ENCODE measurements at regions not wholly inside any gene's neighbourhood (a gene's known extent, or its start where the extent isn't known, plus 50 kb on each side); places are given as distances from the start of the nearest gene placed in this dataset. TPM values are rescaled to one million over a fixed set of nuclear protein-coding genes. Genes with fewer than 3 reads are reported as not detected.

DNA sequence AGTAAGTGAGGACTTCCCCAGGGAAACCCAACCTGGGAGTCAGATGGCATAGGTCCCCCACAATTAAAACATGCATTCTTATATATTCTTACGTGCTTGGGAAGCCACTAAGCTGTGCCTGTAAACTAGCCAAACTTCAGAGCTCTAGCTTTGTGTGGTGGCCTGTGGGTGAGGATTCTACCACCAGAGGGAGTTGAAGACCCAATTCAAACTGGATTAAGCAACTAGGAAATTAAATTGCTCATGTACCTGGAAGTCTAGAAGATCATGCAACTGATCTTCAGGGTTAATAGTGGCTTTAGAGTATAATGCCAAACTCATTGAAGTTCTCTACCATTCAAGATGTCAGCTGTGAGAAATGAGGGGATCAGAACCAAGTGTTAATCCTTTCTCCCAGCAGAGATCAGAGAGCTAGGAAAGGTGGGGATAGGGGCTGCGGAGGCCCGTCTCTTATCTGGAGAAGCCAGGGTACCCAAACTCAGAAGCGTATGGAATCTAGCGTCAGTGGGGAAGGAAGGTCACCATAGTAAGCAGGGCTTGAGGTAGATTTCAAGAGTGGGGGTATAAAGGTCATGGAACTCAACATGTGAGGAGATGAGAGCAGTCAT, 53.2 kb upstream of the CCDC85A start:
- DNase-seq, result peak; percentile 53
- H3K4me2 ChIP-seq (ENCODE audit: low read length), result no peak overlapping the region
- no peaks in the 10 kb centered on the region for H3K36me3 ChIP-seq (ENCODE audit: control insufficient read depth, insufficient read depth, low read length)
- no peak overlapping the region for H3K56ac ChIP-seq (ENCODE audit: low read length)
- H2AK5ac ChIP-seq (ENCODE audit: low read length), result no peak overlapping the region
- H3K27ac ChIP-seq (ENCODE audit: low read depth, low read length), result no peak overlapping the region
- H4K8ac ChIP-seq (ENCODE audit: low read depth, low read length), result no peak overlapping the region
- no peaks in the 10 kb centered on the region for H3K79me1 ChIP-seq (ENCODE audit: low read length)
- no peak overlapping the region for H4K5ac ChIP-seq (ENCODE audit: low read length)
- H3K4me3 ChIP-seq (ENCODE audit: low read length), result no peak overlapping the region
- no peaks in the 10 kb centered on the region for H3K4me1 ChIP-seq (ENCODE audit: control insufficient read depth, low read depth, low read length)
- H3K79me2 ChIP-seq (ENCODE audit: control insufficient read depth, insufficient read depth, low read length), result no peaks in the 10 kb centered on the region
- no peak overlapping the region for H3K4ac ChIP-seq (ENCODE audit: low read depth, low read length)
- no peak overlapping the region for H3K23ac ChIP-seq (ENCODE audit: low read length)
- no peak overlapping the region for H2BK5ac ChIP-seq (ENCODE audit: low read length)
- no peak overlapping the region for H2BK15ac ChIP-seq (replicated peaks; ENCODE audit: low read depth)
- H3K9ac ChIP-seq (ENCODE audit: low read length), result no peak overlapping the region
- H2BK120ac ChIP-seq (ENCODE audit: low read depth, low read length), result no peak overlapping the region
- no peaks in the 10 kb centered on the region for H3K27me3 ChIP-seq (ENCODE audit: insufficient read depth, low read length, poor library complexity)
- H3K18ac ChIP-seq (ENCODE audit: low read length), result no peak overlapping the region
- WGBS (ENCODE audit: extremely low coverage, insufficient coverage, low lambda C conversion rate), result no CpG with 5 or more reads among the region's 5 CpGs

GRCh38 chr2:56132138-56132537, 51.7 kb upstream of the CCDC85A start:
- H3K18ac ChIP-seq (ENCODE audit: low read length), result no peak overlapping the region
- no peak overlapping the region for H2AK5ac ChIP-seq (ENCODE audit: low read length)
- H3K79me1 ChIP-seq (ENCODE audit: low read length), result no peaks in the 10 kb centered on the region
- H3K4me1 ChIP-seq (ENCODE audit: control insufficient read depth, low read depth, low read length), result no peaks in the 10 kb centered on the region
- no peaks in the 10 kb centered on the region for H3K79me2 ChIP-seq (ENCODE audit: control insufficient read depth, insufficient read depth, low read length)
- H3K9ac ChIP-seq (ENCODE audit: low read length), result no peak overlapping the region
- no peak overlapping the region for H4K5ac ChIP-seq (ENCODE audit: low read length)
- H3K36me3 ChIP-seq (ENCODE audit: control insufficient read depth, insufficient read depth, low read length), result no peaks in the 10 kb centered on the region
- no peak overlapping the region for H3K27ac ChIP-seq (ENCODE audit: low read depth, low read length)
- no peak overlapping the region for H2BK5ac ChIP-seq (ENCODE audit: low read length)
- H3K4me3 ChIP-seq (ENCODE audit: low read length), result no peak overlapping the region
- H2BK15ac ChIP-seq (replicated peaks; ENCODE audit: low read depth), result no peak overlapping the region
- H3K23ac ChIP-seq (ENCODE audit: low read length), result no peak overlapping the region
- no peak overlapping the region for H4K8ac ChIP-seq (ENCODE audit: low read depth, low read length)
- no peak overlapping the region for H3K56ac ChIP-seq (ENCODE audit: low read length)
- H2BK120ac ChIP-seq (ENCODE audit: low read depth, low read length), result no peak overlapping the region
- WGBS (ENCODE audit: extremely low coverage, insufficient coverage, low lambda C conversion rate), result no CpG with 5 or more reads among the region's 1 CpG
- H3K4me2 ChIP-seq (ENCODE audit: low read length), result no peak overlapping the region
- H3K4ac ChIP-seq (ENCODE audit: low read depth, low read length), result no peak overlapping the region
- no peaks in the 10 kb centered on the region for H3K27me3 ChIP-seq (ENCODE audit: insufficient read depth, low read length, poor library complexity)
- peak; percentile 46 for DNase-seq

DNA sequence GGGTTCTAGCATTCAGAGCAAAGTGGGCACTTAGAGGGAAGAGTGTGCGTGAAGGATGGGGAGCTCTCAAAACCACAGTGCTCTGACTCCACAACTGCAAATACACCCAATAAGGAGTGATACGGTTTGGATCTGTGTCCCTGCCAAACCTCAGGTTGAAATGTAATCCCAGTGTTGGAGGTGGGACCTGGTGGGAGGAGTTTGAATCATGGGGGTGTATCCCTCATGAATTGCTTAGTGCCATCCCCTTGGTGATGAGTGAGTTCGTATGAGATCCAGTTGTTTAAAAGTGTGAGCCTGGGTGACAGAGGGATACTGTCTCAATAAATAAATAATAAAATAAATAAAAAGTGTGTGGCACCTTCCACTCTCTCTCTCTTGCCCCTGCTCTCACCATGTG, 50.3 kb upstream of the CCDC85A start:
- WGBS (ENCODE audit: extremely low coverage, insufficient coverage, low lambda C conversion rate), result no CpG with 5 or more reads among the region's 3 CpGs
- no peaks in the 10 kb centered on the region for H3K79me1 ChIP-seq (ENCODE audit: low read length)
- H3K27ac ChIP-seq (ENCODE audit: low read depth, low read length), result no peak overlapping the region
- H3K56ac ChIP-seq (ENCODE audit: low read length), result no peak overlapping the region
- H3K18ac ChIP-seq (ENCODE audit: low read length), result no peak overlapping the region
- no peak overlapping the region for H3K4me2 ChIP-seq (ENCODE audit: low read length)
- no peak overlapping the region for H3K4ac ChIP-seq (ENCODE audit: low read depth, low read length)
- no peak overlapping the region for H2BK5ac ChIP-seq (ENCODE audit: low read length)
- H4K8ac ChIP-seq (ENCODE audit: low read depth, low read length), result no peak overlapping the region
- no peak overlapping the region for H2BK15ac ChIP-seq (replicated peaks; ENCODE audit: low read depth)
- no peaks in the 10 kb centered on the region for H3K79me2 ChIP-seq (ENCODE audit: control insufficient read depth, insufficient read depth, low read length)
- DNase-seq, result no peak
- no peak overlapping the region for H2BK120ac ChIP-seq (ENCODE audit: low read depth, low read length)
- no peaks in the 10 kb centered on the region for H3K27me3 ChIP-seq (ENCODE audit: insufficient read depth, low read length, poor library complexity)
- no peaks in the 10 kb centered on the region for H3K36me3 ChIP-seq (ENCODE audit: control insufficient read depth, insufficient read depth, low read length)
- no peak overlapping the region for H3K9ac ChIP-seq (ENCODE audit: low read length)
- no peak overlapping the region for H4K5ac ChIP-seq (ENCODE audit: low read length)
- H3K23ac ChIP-seq (ENCODE audit: low read length), result no peak overlapping the region
- H3K4me3 ChIP-seq (ENCODE audit: low read length), result no peak overlapping the region
- no peak overlapping the region for H2AK5ac ChIP-seq (ENCODE audit: low read length)
- H3K4me1 ChIP-seq (ENCODE audit: control insufficient read depth, low read depth, low read length), result no peaks in the 10 kb centered on the region

DNA sequence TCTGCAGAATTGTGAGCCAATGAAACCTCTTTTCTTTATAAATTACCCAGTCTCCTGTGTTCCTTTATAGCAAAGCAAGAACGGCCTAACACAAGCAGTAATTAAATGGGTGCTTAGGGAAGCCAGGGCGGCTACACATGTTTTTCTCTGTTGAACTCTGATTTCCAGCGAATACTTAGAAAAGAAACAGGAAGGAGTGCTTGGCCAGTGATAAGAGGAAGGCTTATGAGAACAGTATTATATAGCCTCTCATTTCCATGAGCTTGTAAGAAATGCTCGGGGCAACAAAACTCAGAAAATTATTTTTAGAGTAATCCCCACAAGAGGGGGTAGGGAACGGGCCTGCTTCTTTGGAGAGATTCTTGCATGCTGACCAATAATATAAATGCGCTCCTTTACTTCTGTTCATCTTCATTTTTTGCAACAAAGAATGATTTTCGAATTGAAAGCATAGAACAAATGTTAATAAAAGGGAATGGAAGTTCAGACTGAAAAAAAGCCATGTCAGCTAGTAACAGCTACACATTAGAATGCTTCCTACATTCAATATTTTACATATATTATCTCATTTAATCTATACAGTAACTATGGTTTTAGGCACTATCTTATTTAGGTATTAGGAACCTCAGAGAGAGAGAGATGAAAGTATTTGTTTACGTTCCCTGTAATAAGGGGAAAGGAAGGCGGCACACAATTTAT, 49.7 kb upstream of the CCDC85A start:
- Histone ChIP-seq H3K4me3 (ENCODE audit: low read length) (no peak overlapping the region), H2BK120ac (ENCODE audit: low read depth, low read length) (no peak overlapping the region), H2BK5ac (ENCODE audit: low read length) (no peak overlapping the region), H3K79me1 (ENCODE audit: low read length) (no peaks in the 10 kb centered on the region), H3K23ac (ENCODE audit: low read length) (no peak overlapping the region), H4K5ac (ENCODE audit: low read length) (no peak overlapping the region), H3K9ac (ENCODE audit: low read length) (no peak overlapping the region), H2BK15ac (replicated peaks; ENCODE audit: low read depth) (no peak overlapping the region), H4K8ac (ENCODE audit: low read depth, low read length) (no peak overlapping the region), H3K4me1 (ENCODE audit: control insufficient read depth, low read depth, low read length) (no peaks in the 10 kb centered on the region), H3K18ac (ENCODE audit: low read length) (no peak overlapping the region), H3K27me3 (ENCODE audit: insufficient read depth, low read length, poor library complexity) (no peaks in the 10 kb centered on the region), H3K79me2 (ENCODE audit: control insufficient read depth, insufficient read depth, low read length) (no peaks in the 10 kb centered on the region), H3K4ac (ENCODE audit: low read depth, low read length) (no peak overlapping the region), H3K56ac (ENCODE audit: low read length) (no peak overlapping the region), H3K27ac (ENCODE audit: low read depth, low read length) (no peak overlapping the region), H2AK5ac (ENCODE audit: low read length) (no peak overlapping the region), H3K4me2 (ENCODE audit: low read length) (no peak overlapping the region), H3K36me3 (ENCODE audit: control insufficient read depth, insufficient read depth, low read length) (no peaks in the 10 kb centered on the region)
- no peak for DNase-seq
- WGBS (ENCODE audit: extremely low coverage, insufficient coverage, low lambda C conversion rate), result no CpG with 5 or more reads among the region's 9 CpGs

Small RNA genes lying in the stretch of these regions (small RNA-seq; reads per million reads assigned to genes)
- gene MIR216A (ENCODE audit: insufficient read depth) (not detected), gene MIR216B (ENCODE audit: insufficient read depth) (0.54 reads per million), gene MIR217 (ENCODE audit: insufficient read depth) (not detected)
